ENCODE measurements at regions not wholly inside any gene's neighbourhood (a gene's known extent, or its start where the extent isn't known, plus 50 kb on each side); places are given as distances from the start of the nearest gene placed in this dataset.

DNA sequence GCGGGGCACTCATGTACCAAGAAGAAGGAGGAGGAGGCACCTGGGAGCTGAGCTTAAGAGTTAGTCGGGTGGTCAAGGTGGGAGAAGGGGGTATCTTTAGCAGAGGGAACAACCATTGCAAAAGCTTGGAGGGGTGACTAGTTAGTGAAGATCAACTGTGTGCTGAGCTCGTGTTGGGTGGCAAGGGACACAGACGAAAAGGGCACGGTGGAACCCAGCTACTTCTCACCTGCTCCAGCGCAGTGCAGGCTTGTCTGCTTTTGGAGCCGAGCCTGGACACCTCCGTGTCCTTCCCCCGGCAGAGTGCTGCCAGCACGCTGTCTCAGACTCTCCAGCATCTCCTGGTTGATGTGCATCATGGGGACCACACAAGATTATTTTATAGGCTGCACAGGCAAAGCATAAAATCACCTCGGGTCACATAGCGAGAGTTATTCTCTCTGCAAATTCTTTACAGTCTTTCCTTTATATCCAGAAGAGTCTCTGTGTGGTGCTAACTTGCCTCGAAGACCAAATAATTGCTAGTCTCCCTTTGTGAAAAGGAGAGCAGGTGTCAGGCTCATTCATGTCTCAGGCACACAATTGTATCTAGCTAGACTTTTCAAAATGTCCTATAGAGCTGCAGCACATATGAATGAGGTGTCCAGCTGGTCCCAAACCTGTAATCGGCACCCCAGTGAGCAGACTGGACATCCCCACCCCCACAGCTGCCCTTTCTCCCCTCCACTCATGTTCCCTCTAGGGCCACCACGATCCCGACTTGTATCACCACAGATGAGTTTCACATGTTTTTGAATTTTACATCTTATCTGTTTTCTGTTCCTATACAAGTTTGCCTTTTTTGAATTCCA, 123.4 kb downstream of the CEBPB start:
- no peak for DNase-seq (ENCODE audit: low spot score)

DNA sequence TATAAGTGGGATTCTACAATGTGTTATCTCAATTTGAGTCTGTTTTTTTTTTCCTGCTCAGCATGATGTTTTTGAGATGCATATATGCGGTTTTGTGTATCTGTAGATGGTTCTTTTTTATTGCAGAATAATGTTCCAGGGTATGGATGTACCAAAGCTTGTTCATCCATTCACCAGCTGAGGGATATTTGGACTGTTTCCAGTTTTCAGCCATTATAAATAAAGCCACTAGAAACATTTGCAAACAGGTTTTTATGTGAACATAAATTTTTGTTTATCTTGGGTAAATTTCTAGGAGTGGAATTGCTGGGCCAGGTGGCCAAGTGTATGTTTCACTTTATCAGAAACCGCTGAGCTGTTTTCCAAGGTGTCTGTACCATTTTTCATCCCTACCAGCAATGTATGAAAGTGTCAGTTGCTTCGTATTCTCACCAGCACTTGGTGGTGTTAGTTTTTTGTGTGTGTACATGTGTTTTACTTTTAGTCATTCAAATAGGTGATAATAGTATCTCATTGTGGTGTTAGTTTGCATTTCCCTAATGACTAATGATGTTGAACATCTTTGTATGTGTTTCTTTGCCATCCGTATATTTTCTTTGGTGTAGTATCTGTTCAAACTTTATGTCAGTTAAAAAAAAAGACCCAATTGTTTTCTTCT, 124.2 kb downstream of the CEBPB start:
- DNase-seq (ENCODE audit: low spot score) = no peak

DNA sequence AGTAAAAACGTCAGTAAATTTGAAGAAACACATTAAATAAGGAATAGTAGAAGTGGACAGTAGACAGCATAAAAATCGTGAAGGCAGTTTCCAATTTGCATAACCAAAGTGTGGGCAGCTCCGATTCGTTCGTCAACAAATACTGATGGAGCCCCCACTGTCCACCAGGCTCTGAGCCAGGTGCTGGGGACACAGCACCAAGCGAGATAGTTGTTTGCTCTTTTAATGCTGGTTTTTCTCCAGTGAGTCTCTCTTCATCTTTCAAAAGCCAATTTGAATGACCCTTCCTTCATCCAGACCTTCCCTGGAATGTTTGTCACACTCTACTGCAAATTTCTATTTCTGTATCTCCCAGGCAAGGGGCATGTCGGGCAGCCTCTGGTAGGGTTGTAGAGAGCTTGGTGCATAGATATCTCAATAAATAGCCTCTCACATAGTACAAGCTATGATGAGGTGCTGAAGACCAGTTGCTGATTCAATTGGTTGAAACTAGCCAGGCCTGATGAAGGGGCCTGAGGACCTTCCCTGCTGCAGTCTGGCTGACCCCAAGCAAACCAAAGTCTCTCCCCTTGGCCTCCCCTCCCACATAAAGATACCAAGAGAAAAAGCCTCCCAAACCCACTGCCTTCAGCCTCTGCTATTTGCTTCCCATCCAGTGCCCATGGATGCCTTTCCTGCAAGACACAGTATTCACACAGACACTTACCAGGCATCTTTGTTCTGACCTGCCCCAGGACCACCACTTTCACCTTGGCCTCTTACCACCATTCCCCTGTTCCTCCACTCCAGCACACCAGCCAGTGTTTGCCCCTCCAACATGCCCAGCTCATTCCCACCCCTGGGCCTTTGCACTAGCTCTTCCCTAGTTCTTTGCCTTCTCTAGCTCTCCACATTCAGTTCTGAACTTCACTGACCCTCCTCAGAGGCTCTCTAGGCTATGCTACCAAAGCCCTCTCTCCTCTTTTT, 125.2 kb downstream of the CEBPB start:
- DNase-seq (ENCODE audit: low spot score) = no peak

DNA sequence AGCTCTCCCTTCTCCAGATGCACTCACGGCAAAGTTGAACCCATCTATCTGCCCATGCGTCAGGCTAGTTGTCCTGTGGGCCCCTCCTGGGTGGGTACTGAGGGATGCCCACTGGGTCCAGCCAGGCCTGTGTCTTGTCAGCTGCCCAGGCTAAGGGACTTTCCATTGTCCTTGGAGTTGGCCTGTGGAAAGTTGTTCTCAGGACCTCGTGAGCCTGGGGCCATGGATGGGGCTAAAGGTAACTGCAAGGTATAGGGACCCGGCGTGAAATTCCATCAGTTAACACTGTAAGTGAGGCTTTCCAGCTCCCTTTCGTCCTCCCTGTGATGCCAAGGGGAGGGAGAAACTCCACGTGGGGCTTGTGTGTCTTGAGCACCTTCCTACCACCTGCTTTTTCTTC, 126.5 kb downstream of the CEBPB start:
- DNase-seq (ENCODE audit: low spot score) = no peak

DNA sequence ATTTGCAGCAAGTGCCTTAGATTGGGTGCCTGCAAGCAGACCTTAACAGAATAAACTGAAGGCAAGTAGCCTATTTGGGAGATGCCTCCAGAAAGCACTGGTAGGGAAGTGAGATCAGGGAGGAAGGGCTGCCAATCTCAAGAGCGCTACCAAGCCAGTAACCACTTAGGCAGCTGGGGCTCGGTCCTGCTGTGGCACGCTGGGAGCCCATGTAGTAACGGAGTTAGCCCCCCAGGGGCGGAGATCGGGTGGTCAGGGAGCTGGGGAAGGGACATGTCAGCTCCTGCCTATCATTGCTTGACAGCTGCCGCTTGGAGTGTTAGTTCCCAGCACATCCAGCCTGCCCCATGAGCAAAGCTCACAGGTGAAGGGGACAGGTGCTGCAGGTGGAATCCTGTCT, 127.0 kb downstream of the CEBPB start:
- DNase-seq (ENCODE audit: low spot score) = no peak

DNA sequence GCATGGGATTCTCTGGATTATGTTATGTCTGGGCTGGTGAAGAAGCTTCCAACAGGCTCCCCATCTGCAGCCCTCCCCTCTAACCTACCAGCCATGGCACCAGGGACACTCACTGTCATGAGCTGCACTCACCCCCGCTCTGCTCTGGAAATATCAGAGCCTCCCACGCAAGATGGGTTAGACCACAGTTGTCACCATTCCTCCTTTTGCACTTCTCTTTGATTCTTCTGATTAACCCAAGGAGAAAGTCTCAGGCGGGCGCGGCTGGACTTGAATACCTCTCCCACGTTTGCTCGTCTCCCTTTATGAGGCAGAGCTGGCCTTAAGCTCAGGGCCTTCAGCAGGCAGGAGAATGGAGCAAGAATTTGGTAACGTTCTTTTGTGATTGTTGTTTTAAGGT, 128.1 kb downstream of the CEBPB start:
- DNase-seq (ENCODE audit: low spot score) = no peak

DNA sequence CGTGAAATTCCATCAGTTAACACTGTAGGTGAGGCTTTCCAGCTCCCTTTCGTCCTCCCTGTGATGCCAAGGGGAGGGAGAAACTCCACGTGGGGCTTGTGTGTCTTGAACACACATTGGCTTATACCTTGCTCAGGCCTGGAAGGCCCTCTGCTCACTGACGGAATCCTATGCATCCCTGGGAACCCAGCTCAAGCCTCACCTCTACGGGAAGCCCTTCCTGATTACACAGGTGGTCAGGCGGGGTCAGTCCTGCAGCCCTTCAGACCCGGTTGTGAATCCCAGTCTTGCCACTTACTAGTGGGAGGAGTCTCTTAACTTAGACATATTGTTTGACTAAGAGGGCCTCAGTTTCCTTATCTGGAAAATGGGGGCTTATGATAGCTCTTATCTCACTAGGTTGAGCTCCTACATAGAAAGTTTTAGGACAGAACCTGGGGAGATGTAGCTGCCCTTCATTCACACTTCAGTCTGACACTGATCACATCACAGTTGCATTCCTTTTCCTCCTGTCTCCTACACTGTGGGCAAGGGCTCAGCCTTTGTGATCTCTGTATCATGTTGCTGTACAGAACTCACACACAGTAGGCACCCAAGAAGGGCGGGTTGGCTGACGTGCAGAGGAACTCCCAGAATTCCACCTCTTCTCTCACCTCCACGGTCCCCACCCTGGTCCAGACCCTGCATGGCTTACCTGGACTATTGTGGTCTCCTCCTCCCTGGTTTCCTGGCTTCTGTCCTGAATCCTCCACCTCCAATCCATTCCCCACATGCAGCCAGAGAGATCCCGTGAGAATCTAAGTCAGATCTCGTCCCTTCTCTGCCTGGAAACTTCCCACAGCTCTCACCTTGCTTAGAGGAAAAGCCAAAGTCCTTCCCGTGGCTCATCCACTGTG, 129.6 kb downstream of the CEBPB start:
- DNase-seq (ENCODE audit: low spot score) = no peak

DNA sequence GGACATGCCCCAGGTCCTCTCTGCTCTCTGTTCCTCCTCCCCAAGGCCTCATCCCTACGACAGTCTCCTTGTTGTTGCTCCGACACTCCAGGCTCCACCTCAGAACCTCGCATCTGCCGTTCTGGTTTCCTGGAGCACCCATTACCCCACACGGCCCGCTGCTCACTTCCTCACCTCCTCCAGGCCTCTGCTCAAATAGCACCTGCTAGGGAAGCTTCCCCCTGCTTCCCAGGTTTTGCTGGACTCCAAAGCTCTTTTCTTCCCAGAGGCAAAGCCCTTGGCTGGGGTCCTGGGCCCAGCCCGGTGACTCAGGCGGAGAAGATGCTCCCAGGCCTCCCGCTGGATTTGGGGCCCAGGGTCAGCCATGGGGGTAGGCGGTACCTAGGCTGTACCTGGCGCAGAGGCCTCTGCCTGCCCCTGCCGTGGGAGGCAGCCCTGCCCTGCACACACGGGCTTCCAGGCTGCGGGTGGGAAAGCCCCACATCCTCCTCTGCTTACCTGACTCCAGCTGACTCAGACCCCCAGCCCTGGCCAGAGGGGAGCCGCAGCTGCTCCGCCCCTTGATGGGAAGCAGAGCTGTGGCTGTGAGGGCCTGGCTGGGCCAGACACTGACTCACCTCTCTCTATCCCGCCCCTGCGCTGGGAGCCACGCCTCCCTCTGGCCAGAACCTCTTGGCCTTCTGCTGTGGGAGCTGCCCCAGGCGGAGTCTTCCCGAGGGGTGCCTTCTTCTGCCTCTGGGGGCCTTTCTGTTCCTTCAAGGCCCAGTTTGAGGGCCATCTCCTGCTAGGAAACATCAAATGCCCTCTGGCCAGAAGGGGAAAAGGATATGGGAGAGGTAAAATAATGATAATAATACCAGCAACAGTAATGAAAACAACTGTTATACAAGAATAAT, 130.5 kb downstream of the CEBPB start:
- DNase-seq (ENCODE audit: low spot score) = no peak

DNA sequence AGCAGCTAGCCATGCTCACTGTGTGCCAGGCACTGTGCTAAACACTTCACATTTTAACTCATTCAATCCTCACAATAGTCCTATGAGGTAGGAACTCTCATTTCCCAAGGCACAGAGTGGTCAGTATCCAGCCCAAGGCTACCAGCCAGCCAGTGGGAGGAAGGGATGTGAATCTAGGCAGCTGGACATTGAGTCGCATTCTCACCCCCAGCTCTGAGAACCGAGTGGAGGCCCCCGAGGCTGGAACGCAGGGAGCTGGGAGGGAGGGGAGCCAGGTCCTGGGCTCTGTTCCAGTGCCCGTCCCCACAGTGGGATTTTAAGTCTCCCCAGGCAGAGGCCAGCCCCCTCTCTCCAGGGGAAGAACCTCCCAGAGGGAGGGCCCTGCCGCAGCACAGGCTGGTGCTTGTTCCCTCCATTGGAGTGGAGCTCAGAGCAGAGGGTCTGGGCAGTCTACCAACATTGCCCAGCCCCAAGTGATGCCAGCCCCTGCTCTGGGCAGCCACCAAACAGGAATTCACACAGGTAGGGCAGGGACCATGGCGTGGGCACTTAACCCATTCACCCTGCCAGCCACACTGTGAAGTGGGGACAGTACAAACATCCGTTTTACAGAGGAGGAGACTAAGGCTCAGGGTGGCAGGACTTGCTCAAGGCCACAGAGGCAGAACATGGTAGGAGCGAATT, 131.3 kb downstream of the CEBPB start:
- DNase-seq (ENCODE audit: low spot score) = no peak

DNA sequence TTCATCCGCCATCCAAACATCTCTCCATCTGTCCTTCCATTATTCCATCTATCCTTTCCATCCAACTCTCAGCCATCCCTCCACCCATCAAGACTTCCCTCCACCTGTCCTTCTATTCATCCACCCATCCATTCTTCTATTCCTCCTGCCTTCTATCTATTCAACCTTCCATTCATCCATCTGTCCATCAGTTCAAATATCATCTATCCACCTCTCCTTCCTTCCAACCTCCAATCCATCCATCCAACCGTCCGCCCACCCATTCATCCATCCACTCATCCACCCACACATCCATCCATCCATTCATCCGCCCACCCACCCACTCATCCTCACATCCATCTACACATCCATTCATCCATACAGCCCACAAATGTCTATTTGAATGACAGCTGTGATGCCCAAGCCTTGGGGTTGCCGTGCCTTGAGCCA, 132.1 kb downstream of the CEBPB start:
- no peak for DNase-seq (ENCODE audit: low spot score)

DNA sequence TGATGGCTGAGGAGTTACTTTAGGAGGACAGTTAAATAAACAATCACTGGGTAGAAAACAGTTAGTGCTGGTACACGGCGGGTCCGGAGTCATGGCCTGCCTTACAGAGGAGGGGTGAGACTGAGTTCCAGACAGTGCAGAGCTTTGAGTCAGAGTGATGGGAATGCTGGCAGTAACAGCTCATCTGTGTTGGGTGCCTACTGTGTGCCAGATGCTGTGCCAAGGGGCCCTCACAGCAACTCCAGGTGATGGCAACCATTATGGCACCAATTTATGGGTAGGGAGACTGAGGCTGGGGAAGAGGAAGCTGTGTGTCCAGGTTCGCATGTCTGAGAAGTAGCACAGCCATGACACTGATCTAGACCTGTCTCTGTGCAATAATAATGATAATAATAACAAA, 132.6 kb downstream of the CEBPB start:
- no peak for DNase-seq (ENCODE audit: low spot score)

DNA sequence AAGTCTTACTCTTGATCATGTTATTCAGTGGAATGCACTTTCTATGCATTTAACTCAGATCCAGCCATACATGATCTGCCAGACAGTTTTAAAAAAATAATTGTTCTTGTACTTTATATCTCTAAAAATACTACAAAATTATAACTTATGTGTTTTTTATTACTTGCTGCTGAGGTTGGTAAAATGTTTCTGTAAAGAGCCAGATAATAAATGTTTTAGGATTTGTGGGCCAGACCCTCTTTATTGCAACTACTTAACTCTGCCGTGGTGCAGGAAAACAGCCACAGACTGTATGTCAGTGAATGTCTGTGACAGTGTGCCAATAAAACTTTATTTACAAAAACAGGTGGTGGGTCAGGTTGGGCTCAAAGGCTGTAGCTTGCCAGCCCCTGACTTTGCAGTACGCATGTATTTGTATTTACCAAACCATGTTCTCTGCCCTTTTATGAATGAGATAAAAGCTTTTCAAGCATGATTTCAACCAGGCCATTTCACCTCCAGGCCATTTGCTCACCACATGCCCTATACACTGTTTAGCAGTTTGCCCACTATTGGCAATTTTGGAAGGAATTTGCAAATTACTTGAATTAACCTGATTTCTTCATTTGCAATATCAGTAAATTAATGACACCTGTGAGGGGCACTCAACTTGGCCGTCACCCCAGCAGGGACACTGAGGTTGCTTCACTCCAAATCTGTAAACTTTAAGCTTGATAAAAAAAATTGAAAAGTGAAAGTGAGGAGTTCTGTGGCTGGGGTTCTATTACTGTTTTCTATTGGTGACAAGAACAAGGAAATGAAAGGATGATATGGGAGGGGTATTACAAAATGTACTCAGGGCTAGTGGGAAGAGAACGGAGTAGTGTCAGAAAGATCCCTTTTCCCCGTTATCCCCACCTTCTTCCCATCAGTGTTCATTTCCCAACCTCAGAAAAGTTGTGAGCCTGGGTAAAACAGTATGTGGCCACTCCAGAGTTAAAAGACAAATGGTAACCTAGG, 133.4 kb downstream of the CEBPB start:
- DNase-seq (ENCODE audit: low spot score) = no peak

DNA sequence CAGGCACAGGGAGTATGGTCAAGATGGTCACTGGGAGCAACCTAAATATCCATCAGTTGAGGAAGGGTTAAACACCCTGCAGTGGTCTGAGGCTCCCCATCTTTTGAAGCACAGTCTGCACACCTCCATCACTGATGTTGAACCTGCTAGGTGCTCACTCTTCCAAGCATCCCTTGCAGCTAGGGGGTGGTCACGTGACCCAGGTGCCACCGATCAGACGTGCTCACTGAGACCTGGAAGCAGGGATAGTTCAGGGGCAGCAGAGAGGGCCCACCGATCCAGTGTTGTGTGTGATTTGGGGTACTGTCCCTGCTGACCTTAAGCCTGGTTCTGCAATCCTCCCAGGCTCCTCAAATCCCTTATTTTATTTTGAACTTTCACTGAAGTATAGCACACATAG, 134.6 kb downstream of the CEBPB start:
- DNase-seq (ENCODE audit: low spot score) = no peak

DNA sequence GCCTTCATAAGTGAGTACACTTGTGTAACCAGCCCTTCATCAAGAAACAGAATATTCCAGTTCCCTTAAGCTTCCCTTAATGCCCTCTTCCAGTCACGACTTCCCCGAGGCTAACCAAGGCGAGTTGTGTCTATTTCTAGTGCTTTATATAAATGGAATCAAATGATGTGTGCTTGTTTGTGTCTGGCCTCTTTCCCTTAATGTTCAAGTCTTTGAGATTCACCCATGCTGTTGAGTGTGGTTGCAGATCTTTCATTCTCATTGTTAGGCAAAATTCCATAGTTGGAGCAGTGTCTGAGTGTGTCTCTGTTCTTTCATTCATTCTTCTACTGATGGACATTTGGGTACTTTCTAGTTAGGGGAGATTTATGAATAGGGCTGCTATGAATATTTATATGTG, 135.0 kb downstream of the CEBPB start:
- no peak for DNase-seq (ENCODE audit: low spot score)

DNA sequence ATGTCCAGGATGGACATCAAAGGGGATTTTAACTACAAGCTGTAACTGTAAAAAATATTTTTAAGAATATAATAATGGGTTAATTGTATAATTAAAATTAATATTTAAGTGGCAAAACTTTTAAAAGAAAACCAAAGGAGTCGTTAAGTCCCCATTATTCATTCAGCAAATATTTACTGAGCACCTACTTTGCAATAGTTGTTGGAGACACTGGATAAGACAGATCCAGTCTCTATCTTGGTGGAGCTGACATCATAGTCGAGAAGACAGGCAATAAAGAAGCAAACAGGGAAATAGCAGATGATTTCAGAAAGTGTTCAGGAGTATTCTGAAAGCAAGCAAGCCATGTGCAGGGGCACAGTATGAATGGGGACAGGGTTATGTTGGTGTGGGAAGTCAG, 137.0 kb downstream of the CEBPB start:
- no peak for DNase-seq (ENCODE audit: low spot score)

DNA sequence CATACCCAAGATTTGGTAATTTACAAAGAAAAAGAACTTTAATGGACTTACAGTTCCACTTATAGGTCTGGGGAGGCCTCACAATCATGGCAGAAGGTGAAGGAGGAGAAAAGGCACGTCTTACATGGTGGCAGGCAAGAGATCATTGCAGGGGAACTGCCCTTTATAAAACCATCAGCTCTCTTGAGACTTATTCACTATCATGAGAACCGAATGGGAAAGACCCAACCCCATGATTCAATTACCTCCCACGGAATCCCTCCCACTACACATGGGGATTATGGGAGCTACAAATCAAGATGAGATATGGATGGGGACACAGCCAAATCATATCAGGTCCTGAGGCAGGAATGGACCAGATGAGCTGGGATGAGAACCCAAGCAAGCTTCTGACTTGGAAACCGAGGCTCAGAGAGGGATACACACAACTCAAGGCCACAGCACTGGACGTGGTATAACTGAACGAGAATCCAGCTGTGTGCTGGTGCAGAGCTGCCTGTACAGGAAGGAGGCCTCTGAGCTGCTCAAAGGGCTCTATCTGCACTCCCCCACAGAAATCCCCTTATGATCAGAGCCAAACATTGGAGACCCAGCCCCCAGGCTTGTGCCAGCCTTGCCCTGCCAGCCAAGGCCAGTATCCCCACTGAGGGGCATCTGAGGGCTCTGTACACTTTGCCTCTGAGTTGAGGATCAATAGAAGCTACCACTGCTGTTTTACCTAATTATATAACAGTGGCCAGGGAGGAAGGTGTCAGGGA, 137.8 kb downstream of the CEBPB start:
- no peak for DNase-seq (ENCODE audit: low spot score)

DNA sequence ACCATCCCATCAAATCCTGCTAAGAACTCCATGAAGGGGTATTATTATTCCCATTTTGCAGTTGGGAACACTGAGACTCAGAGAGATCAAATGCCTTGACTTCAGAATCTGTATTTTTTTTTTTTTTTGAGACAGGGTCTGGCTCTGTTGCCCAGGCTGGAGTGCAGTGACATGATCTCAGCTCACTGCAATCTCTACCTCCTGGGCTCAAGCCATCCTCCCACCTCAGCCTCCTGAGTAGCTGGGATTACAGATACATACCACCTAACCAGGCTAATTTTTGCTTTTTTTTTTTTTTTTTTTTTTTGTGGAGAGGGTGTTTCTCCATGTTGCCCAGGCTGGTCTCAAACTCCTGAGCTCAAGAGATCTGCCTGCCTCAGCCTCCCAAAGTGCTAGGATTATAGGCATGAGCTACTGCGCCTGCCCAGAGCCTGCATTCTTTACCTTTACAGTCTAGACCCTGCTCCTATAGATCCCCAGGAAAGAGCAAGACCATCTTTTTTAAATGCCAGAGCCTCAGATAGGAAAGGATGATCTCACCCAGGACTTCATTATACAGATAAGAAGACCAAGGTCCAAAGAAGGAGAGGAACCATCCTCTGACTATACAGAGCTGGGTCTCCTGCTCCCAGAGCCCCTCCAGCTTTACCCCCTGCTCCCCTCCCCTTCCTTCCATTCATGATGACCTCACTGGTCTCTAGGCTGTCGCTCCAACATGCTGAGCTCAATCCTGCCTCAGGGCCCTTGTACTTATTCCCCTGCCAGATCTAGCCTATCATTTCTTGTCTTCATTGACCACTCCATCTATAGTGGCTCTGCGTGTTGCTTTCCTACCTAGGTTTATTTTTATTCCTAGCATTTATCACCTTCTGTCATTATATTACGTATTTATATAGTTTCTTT, 138.6 kb downstream of the CEBPB start:
- DNase-seq (ENCODE audit: low spot score) = no peak

Measured in CD4-positive, alpha-beta T cell treated with Interleukin-6 at 100 ng/mL for 8 hours (primary cell).